H1 (cell line): ENCODE measurements at regions not wholly inside any gene's neighbourhood (a gene's known extent, or its start where the extent isn't known, plus 50 kb on each side); places are given as distances from the start of the nearest gene placed in this dataset.

Experiments used
- CBX8 ChIP-seq: fragments of 300-800, 300-1000 bp; sonication (generic); IDR thresholded peaks from 2 replicates; pipeline ENCODE4 v1.7.1; 2016; ENCODE audit warnings: low read depth, low read length, borderline replicate concordance
- CHD1 ChIP-seq: IDR thresholded peaks from 2 replicates; pipeline ENCODE4 v1.6.1; 2012; ENCODE audit warnings: low read depth, low read length, improper control_type of control experiment
- MAX ChIP-seq: IDR thresholded peaks from 2 replicates; pipeline ENCODE4 v1.6.1; 2012; ENCODE audit warnings: inconsistent platforms
- RFX5 ChIP-seq: IDR thresholded peaks from 2 replicates; pipeline ENCODE4 v1.6.1; 2011; ENCODE audit warnings: low read depth, low read length, improper control_type of control experiment, borderline replicate concordance
- TAF7 ChIP-seq: optimal IDR thresholded peaks from 2 replicates; pipeline ENCODE3; 2011; ENCODE audit warnings: low read depth, mild to moderate bottlenecking, inconsistent platforms, low read length, moderate library complexity, borderline replicate concordance
- TBP ChIP-seq: IDR thresholded peaks from 2 replicates; pipeline ENCODE4 v1.6.1; 2011; ENCODE audit warnings: low read depth, low read length, improper control_type of control experiment
- TF ChIP-seq, protein P1 (sequence below): fragments of 300-600 bp; sonication (generic); IDR thresholded peaks from 2 replicates; pipeline ENCODE4 v1.7.1; 2012; ENCODE audit warnings: low read length, moderate library complexity, mild to moderate bottlenecking, inconsistent platforms; ENCODE audit not compliant: insufficient replicate concordance

GRCh38 chr4:67292045-67292444 is 253.3 kb downstream of the CENPC start (continued):
- no peak for TF ChIP-seq MAX
- no peak for TF ChIP-seq TBP
- no peak for TF ChIP-seq RFX5
- TF ChIP-seq TAF7 = no peak
- TF ChIP-seq CBX8 = no peak
- TF ChIP-seq, protein P1, sequence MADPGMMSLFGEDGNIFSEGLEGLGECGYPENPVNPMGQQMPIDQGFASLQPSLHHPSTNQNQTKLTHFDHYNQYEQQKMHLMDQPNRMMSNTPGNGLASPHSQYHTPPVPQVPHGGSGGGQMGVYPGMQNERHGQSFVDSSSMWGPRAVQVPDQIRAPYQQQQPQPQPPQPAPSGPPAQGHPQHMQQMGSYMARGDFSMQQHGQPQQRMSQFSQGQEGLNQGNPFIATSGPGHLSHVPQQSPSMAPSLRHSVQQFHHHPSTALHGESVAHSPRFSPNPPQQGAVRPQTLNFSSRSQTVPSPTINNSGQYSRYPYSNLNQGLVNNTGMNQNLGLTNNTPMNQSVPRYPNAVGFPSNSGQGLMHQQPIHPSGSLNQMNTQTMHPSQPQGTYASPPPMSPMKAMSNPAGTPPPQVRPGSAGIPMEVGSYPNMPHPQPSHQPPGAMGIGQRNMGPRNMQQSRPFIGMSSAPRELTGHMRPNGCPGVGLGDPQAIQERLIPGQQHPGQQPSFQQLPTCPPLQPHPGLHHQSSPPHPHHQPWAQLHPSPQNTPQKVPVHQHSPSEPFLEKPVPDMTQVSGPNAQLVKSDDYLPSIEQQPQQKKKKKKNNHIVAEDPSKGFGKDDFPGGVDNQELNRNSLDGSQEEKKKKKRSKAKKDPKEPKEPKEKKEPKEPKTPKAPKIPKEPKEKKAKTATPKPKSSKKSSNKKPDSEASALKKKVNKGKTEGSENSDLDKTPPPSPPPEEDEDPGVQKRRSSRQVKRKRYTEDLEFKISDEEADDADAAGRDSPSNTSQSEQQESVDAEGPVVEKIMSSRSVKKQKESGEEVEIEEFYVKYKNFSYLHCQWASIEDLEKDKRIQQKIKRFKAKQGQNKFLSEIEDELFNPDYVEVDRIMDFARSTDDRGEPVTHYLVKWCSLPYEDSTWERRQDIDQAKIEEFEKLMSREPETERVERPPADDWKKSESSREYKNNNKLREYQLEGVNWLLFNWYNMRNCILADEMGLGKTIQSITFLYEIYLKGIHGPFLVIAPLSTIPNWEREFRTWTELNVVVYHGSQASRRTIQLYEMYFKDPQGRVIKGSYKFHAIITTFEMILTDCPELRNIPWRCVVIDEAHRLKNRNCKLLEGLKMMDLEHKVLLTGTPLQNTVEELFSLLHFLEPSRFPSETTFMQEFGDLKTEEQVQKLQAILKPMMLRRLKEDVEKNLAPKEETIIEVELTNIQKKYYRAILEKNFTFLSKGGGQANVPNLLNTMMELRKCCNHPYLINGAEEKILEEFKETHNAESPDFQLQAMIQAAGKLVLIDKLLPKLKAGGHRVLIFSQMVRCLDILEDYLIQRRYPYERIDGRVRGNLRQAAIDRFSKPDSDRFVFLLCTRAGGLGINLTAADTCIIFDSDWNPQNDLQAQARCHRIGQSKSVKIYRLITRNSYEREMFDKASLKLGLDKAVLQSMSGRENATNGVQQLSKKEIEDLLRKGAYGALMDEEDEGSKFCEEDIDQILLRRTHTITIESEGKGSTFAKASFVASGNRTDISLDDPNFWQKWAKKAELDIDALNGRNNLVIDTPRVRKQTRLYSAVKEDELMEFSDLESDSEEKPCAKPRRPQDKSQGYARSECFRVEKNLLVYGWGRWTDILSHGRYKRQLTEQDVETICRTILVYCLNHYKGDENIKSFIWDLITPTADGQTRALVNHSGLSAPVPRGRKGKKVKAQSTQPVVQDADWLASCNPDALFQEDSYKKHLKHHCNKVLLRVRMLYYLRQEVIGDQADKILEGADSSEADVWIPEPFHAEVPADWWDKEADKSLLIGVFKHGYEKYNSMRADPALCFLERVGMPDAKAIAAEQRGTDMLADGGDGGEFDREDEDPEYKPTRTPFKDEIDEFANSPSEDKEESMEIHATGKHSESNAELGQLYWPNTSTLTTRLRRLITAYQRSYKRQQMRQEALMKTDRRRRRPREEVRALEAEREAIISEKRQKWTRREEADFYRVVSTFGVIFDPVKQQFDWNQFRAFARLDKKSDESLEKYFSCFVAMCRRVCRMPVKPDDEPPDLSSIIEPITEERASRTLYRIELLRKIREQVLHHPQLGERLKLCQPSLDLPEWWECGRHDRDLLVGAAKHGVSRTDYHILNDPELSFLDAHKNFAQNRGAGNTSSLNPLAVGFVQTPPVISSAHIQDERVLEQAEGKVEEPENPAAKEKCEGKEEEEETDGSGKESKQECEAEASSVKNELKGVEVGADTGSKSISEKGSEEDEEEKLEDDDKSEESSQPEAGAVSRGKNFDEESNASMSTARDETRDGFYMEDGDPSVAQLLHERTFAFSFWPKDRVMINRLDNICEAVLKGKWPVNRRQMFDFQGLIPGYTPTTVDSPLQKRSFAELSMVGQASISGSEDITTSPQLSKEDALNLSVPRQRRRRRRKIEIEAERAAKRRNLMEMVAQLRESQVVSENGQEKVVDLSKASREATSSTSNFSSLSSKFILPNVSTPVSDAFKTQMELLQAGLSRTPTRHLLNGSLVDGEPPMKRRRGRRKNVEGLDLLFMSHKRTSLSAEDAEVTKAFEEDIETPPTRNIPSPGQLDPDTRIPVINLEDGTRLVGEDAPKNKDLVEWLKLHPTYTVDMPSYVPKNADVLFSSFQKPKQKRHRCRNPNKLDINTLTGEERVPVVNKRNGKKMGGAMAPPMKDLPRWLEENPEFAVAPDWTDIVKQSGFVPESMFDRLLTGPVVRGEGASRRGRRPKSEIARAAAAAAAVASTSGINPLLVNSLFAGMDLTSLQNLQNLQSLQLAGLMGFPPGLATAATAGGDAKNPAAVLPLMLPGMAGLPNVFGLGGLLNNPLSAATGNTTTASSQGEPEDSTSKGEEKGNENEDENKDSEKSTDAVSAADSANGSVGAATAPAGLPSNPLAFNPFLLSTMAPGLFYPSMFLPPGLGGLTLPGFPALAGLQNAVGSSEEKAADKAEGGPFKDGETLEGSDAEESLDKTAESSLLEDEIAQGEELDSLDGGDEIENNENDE = no peak
- TF ChIP-seq CHD1 = no peak
